ENCODE measurements at regions not wholly inside any gene's neighbourhood (a gene's known extent, or its start where the extent isn't known, plus 50 kb on each side); places are given as distances from the start of the nearest gene placed in this dataset.
A peak's percentile ranks its signal among the peaks of the same experiment; 100 is the strongest.

DNA sequence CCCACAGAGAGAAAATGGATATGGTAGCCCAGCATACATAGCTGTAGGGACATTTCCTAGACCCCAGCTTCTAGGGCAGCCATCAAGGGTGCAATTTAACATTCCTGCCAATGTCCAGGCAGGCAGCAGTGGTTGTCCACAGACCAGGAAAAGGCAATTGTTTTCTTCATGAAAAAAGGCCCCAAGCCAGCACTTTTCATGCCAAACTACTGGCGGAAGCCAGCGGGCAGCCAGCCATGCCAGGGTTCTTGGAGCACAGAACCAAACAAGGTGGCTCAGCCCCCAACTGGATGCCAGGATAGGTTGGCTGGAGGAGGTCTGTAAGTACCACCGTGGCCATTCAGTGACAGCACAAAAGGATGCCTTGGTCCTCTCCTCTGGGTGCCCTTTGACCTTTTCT is 94.6 kb downstream of the BANF2 start:
- H3K27me3 ChIP-seq (replicated peaks in 1 of 4; ENCODE audit: control insufficient read depth in 3 of 4, extremely low read depth in 1 of 4, insufficient read depth in 3 of 4, low read length in 3 of 4): no peaks in the 10 kb centered on the region
- H3K79me2 ChIP-seq (ENCODE audit: control insufficient read depth in 1 of 2, insufficient read depth in 2 of 2, low read length in 2 of 2): no peaks in the 10 kb centered on the region
- no peak overlapping the region for H2BK5ac ChIP-seq (ENCODE audit: low read depth, low read length)
- H2AK5ac ChIP-seq (ENCODE audit: low read depth, low read length): no peak overlapping the region
- H4K5ac ChIP-seq (ENCODE audit: insufficient read length, low read depth, low read length): no peak overlapping the region
- H2BK120ac ChIP-seq (replicated peaks; ENCODE audit: low read depth, low read length): no peak overlapping the region
- H3K4me2 ChIP-seq (ENCODE audit: insufficient read depth in 1 of 2, low read depth in 2 of 2, low read length in 2 of 2): no peak overlapping the region
- no peak for DNase-seq (ENCODE audit: low read depth in 1 of 2, low spot score in 2 of 2)
- no peak overlapping the region for H3K23ac ChIP-seq (ENCODE audit: insufficient read length)
- no peaks in the 10 kb centered on the region for H3K79me1 ChIP-seq (ENCODE audit: low read depth, low read length)
- H2BK20ac ChIP-seq (ENCODE audit: low read length): no peak overlapping the region
- H3K4me1 ChIP-seq (replicated peaks in 1 of 4; ENCODE audit: control insufficient read depth in 3 of 4, insufficient read depth in 4 of 4, low read length in 3 of 4): no peaks in the 10 kb centered on the region
- H3K9ac ChIP-seq (replicated peaks in 1 of 4; ENCODE audit: extremely low read depth in 1 of 4, low read depth in 3 of 4, low read length in 3 of 4): no peak overlapping the region
- CTCF ChIA-PET (ENCODE audit: partially characterized antibody): no interaction called here
- peaks cover 0 to 3% of the 10 kb centered on the region in 2 experiments; a peak in 1 of 4 replicates for H3K9me3 ChIP-seq (ENCODE audit: insufficient read depth in 2 of 2, low read depth in 1 of 2, low read length in 1 of 2)
- H2BK12ac ChIP-seq (ENCODE audit: low read depth, low read length): no peak overlapping the region
- POLR2A ChIA-PET (ENCODE audit: partially characterized antibody): no interaction called here
- no peaks in the 10 kb centered on the region for H3K36me3 ChIP-seq (ENCODE audit: control insufficient read depth in 2 of 4, insufficient read depth in 4 of 4, low read length in 3 of 4)
- no peak overlapping the region for H4K8ac ChIP-seq (ENCODE audit: extremely low read depth, insufficient read depth, low read length)
- H4K91ac ChIP-seq (replicated peaks; ENCODE audit: insufficient read length, low read length): no peak overlapping the region
- no peak overlapping the region for H3K18ac ChIP-seq (ENCODE audit: extremely low read depth, low read length)
- no peak for FAIRE-seq
- H2BK15ac ChIP-seq (ENCODE audit: low read length): 0 out of 2 replicates have a peak overlapping the region, but pooled peaks have one; percentile 29
- no peak overlapping the region for H3K56ac ChIP-seq (replicated peaks; ENCODE audit: insufficient read length, low read depth, low read length)
- no peaks in the 10 kb centered on the region for H3K23me2 ChIP-seq (ENCODE audit: low read depth, low read length)
- H2AFZ ChIP-seq (ENCODE audit: low read length): no peak overlapping the region
- no peak overlapping the region for H3K14ac ChIP-seq (ENCODE audit: insufficient read length)
- H3K27ac ChIP-seq (ENCODE audit: low read depth, low read length): no peak overlapping the region
- no peaks in the 10 kb centered on the region for H4K20me1 ChIP-seq (replicated peaks in 1 of 2; ENCODE audit: control insufficient read depth in 1 of 2, insufficient read depth in 2 of 2, low read length in 2 of 2)
- H3K4ac ChIP-seq (replicated peaks; ENCODE audit: insufficient read length, low read depth, low read length): no peak overlapping the region
- WGBS, 2 experiments (ENCODE audit: extremely low coverage in 1 of 2, insufficient coverage in 1 of 2, insufficient read length in 1 of 2, insufficient replicate concordance in 2 of 2, low coverage in 1 of 2, low lambda C conversion rate in 2 of 2, missing lambda C conversion rate in 1 of 2): 96% methylated on average over 2 of the region's 3 CpGs; no CpG with 5 or more reads in 1 of the 2 experiments
- no peak overlapping the region for H3K4me3 ChIP-seq (ENCODE audit: extremely low read depth in 1 of 4, insufficient read depth in 2 of 4, low read depth in 3 of 4, low read length in 4 of 4)
- TF ChIP-seq, protein P1, sequence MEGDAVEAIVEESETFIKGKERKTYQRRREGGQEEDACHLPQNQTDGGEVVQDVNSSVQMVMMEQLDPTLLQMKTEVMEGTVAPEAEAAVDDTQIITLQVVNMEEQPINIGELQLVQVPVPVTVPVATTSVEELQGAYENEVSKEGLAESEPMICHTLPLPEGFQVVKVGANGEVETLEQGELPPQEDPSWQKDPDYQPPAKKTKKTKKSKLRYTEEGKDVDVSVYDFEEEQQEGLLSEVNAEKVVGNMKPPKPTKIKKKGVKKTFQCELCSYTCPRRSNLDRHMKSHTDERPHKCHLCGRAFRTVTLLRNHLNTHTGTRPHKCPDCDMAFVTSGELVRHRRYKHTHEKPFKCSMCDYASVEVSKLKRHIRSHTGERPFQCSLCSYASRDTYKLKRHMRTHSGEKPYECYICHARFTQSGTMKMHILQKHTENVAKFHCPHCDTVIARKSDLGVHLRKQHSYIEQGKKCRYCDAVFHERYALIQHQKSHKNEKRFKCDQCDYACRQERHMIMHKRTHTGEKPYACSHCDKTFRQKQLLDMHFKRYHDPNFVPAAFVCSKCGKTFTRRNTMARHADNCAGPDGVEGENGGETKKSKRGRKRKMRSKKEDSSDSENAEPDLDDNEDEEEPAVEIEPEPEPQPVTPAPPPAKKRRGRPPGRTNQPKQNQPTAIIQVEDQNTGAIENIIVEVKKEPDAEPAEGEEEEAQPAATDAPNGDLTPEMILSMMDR (IDR thresholded peaks at IDR 0.05; ENCODE audit: control extremely low read depth in 1 of 3, insufficient read depth in 1 of 3, low read depth in 1 of 3, low read length in 3 of 3): no peak
- TF ChIP-seq JUN (IDR thresholded peaks at IDR 0.05; ENCODE audit: low read depth, low read length) (no peak), MAX (IDR thresholded peaks at IDR 0.05) (no peak), MAFK (IDR thresholded peaks at IDR 0.05; ENCODE audit: low read depth, low read length) (no peak), TEAD4 (IDR thresholded peaks at IDR 0.05; ENCODE audit: low read depth, low read length) (no peak), RFX5 (IDR thresholded peaks at IDR 0.05; ENCODE audit: borderline replicate concordance, low read depth, low read length) (no peak), SAP30 (IDR thresholded peaks at IDR 0.05; ENCODE audit: insufficient read depth, insufficient replicate concordance, low read length) (no peak), FOSL1 (IDR thresholded peaks at IDR 0.05; ENCODE audit: insufficient read depth, low read depth, low read length) (no peak)

Data from H1 (cell line).